Skeletal muscle satellite cell (primary cell): ENCODE measurements at regions not wholly inside any gene's neighbourhood (a gene's known extent, or its start where the extent isn't known, plus 50 kb on each side); places are given as distances from the start of the nearest gene placed in this dataset.
"Not testable (repeated sequence)": the region's sequence is repeated elsewhere in the genome, so short reads cannot be mapped to it uniquely, and the experiment has no call there.

Experiments used
- H3K27me3 ChIP-seq: 2 replicates; pipeline ENCODE4 v1.7.0; 2013; ENCODE audit warnings: low read length; ENCODE audit not compliant: control insufficient read depth, insufficient read depth
- H3K36me3 ChIP-seq: 2 replicates; pipeline ENCODE4 v1.7.0; 2013; ENCODE audit warnings: mild to moderate bottlenecking, control low read depth, low read length; ENCODE audit not compliant: insufficient read depth
- H3K4me1 ChIP-seq: 2 replicates; pipeline ENCODE4 v1.7.0; 2013; ENCODE audit warnings: low read length; ENCODE audit not compliant: control insufficient read depth, insufficient read depth
- H3K4me2 ChIP-seq: 2 replicates; pipeline ENCODE4 v1.7.0; 2013; ENCODE audit warnings: mild to moderate bottlenecking, low read length
- H3K4me3 ChIP-seq: 2 replicates; pipeline ENCODE4 v1.7.0; 2013; ENCODE audit warnings: low read length
- H3K9ac ChIP-seq: 2 replicates; pipeline ENCODE4 v1.7.0; 2013; ENCODE audit warnings: mild to moderate bottlenecking, low read depth, low read length, moderate library complexity
- H3K9me3 ChIP-seq: replicated peaks from 2 replicates; pipeline ENCODE4 v1.7.0; 2013; ENCODE audit warnings: mild to moderate bottlenecking, control low read depth, low read length

- Histone ChIP-seq H3K4me1 (no peaks in the 10 kb centered on the region), H3K4me2 (no peak overlapping the region), H3K36me3 (no peaks in the 10 kb centered on the region), H3K4me3 (no peak overlapping the region), H3K9ac (no peak overlapping the region), H3K9me3 (no peaks in the 10 kb centered on the region), H3K27me3 (no peaks in the 10 kb centered on the region)
Observed at GRCh38 chrX:114272096-114272686, 311.7 kb upstream of the HTR2C start.

- not testable (repeated sequence) for H3K4me2 ChIP-seq, H3K9ac ChIP-seq, H3K36me3 ChIP-seq, H3K27me3 ChIP-seq, H3K4me1 ChIP-seq, H3K9me3 ChIP-seq, H3K4me3 ChIP-seq
Observed at GRCh38 chrX:114270371-114270770, 313.5 kb upstream of the HTR2C start.

- no peak overlapping the region for H3K4me2 ChIP-seq
- H3K36me3 ChIP-seq, result no peaks in the 10 kb centered on the region
- H3K9me3 ChIP-seq, result no peaks in the 10 kb centered on the region
- H3K27me3 ChIP-seq, result peaks cover 4% of the 10 kb centered on the region
- H3K4me3 ChIP-seq, result no peak overlapping the region
- H3K4me1 ChIP-seq, result no peaks in the 10 kb centered on the region
- H3K9ac ChIP-seq, result no peak overlapping the region
Observed at GRCh38 chrX:114268643-114269042, 315.2 kb upstream of the HTR2C start.

- Histone ChIP-seq H3K4me2 (no peak overlapping the region), H3K27me3 (peaks cover 4% of the 10 kb centered on the region), H3K9ac (no peak overlapping the region), H3K4me3 (no peak overlapping the region), H3K4me1 (no peaks in the 10 kb centered on the region), H3K36me3 (no peaks in the 10 kb centered on the region), H3K9me3 (no peaks in the 10 kb centered on the region)
Observed at GRCh38 chrX:114267142-114267541, 316.7 kb upstream of the HTR2C start.

- H3K4me3 ChIP-seq, result no peak overlapping the region
Observed at GRCh38 chrX:114252186-114252585, 331.7 kb upstream of the HTR2C start.

GRCh38 chrX:114251575-114251974 is 332.3 kb upstream of the HTR2C start:
- Histone ChIP-seq H3K36me3 (no peaks in the 10 kb centered on the region), H3K4me3 (no peak overlapping the region), H3K9me3 (no peaks in the 10 kb centered on the region), H3K27me3 (peaks cover 6% of the 10 kb centered on the region), H3K4me2 (no peak overlapping the region), H3K9ac (no peak overlapping the region), H3K4me1 (no peaks in the 10 kb centered on the region)

More at GRCh38 chrX:114252186-114252585, 331.7 kb upstream of the HTR2C start:
- Histone ChIP-seq H3K4me1 (no peaks in the 10 kb centered on the region), H3K4me2 (no peak overlapping the region), H3K27me3 (peaks cover 6% of the 10 kb centered on the region), H3K36me3 (no peaks in the 10 kb centered on the region), H3K9me3 (no peaks in the 10 kb centered on the region), H3K9ac (no peak overlapping the region)

- H3K27me3 ChIP-seq, result peaks cover 5% of the 10 kb centered on the region
- no peak overlapping the region for H3K4me2 ChIP-seq
- H3K9ac ChIP-seq, result no peak overlapping the region
- no peak overlapping the region for H3K4me3 ChIP-seq
- no peaks in the 10 kb centered on the region for H3K9me3 ChIP-seq
- no peaks in the 10 kb centered on the region for H3K36me3 ChIP-seq
- no peaks in the 10 kb centered on the region for H3K4me1 ChIP-seq
Observed at GRCh38 chrX:114221445-114221844, 362.4 kb upstream of the HTR2C start.

GRCh38 chrX:114210879-114211278 is 373.0 kb upstream of the HTR2C start:
- H3K9me3 ChIP-seq, result no peaks in the 10 kb centered on the region
- H3K4me1 ChIP-seq, result no peaks in the 10 kb centered on the region
- peaks cover 4% of the 10 kb centered on the region for H3K27me3 ChIP-seq
- H3K4me2 ChIP-seq, result no peak overlapping the region
- H3K4me3 ChIP-seq, result no peak overlapping the region
- H3K36me3 ChIP-seq, result no peaks in the 10 kb centered on the region
- H3K9ac ChIP-seq, result no peak overlapping the region

GRCh38 chrX:114201622-114202021 is 382.3 kb upstream of the HTR2C start:
- no peak overlapping the region for H3K9ac ChIP-seq
- H3K4me2 ChIP-seq, result no peak overlapping the region
- no peaks in the 10 kb centered on the region for H3K36me3 ChIP-seq
- H3K9me3 ChIP-seq, result no peaks in the 10 kb centered on the region
- H3K27me3 ChIP-seq, result peaks cover 6% of the 10 kb centered on the region
- no peaks in the 10 kb centered on the region for H3K4me1 ChIP-seq
- no peak overlapping the region for H3K4me3 ChIP-seq

- Histone ChIP-seq H3K36me3 (no peaks in the 10 kb centered on the region), H3K9me3 (peaks cover 6% of the 10 kb centered on the region), H3K4me3 (no peak overlapping the region), H3K9ac (no peak overlapping the region), H3K27me3 (peaks cover 7% of the 10 kb centered on the region), H3K4me1 (no peaks in the 10 kb centered on the region), H3K4me2 (no peak overlapping the region)
Observed at GRCh38 chrX:114181195-114181594, 402.7 kb upstream of the HTR2C start.

GRCh38 chrX:114178126-114178525 is 405.8 kb upstream of the HTR2C start:
- Histone ChIP-seq H3K9me3 (peaks cover 6% of the 10 kb centered on the region), H3K4me3 (no peak overlapping the region), H3K9ac (no peak overlapping the region), H3K4me2 (no peak overlapping the region), H3K36me3 (no peaks in the 10 kb centered on the region), H3K4me1 (no peaks in the 10 kb centered on the region), H3K27me3 (peaks cover 14% of the 10 kb centered on the region)

- not testable (repeated sequence) for H3K36me3 ChIP-seq, H3K4me3 ChIP-seq, H3K27me3 ChIP-seq, H3K4me1 ChIP-seq, H3K4me2 ChIP-seq, H3K9ac ChIP-seq, H3K9me3 ChIP-seq
Observed at GRCh38 chrX:114167276-114167675, 416.6 kb upstream of the HTR2C start.
